Suprapubic skin (tissue), 4 donors: ENCODE measurements at regions not wholly inside any gene's neighbourhood (a gene's known extent, or its start where the extent isn't known, plus 50 kb on each side); places are given as distances from the start of the nearest gene placed in this dataset.

Source experiments
- CTCF ChIP-seq, 2 donors: fragments of 200-600 bp in 1 of 2; fragments of 450-650 bp in 1 of 2; sonication (generic) in 1 of 2; IDR thresholded peaks; one replicate each; pipeline ENCODE4 v1.5.1; 2016 to 2019; ENCODE audit warnings: antibody characterized with exemption in 2 of 2, mild to moderate bottlenecking in 1 of 2, moderate library complexity in 1 of 2
- EP300 ChIP-seq: sonication (generic); formaldehyde crosslinking; IDR thresholded peaks from one replicate; pipeline ENCODE4 v1.6.1; 2017; ENCODE audit warnings: antibody characterized with exemption
- POLR2A ChIP-seq, 2 donors: fragments of 450-650 bp; IDR thresholded peaks; one replicate each; pipeline ENCODE4 v1.6.1; 2017; ENCODE audit warnings: antibody characterized with exemption in 2 of 2, mild to moderate bottlenecking in 2 of 2, moderate library complexity in 2 of 2
- POLR2AphosphoS5 ChIP-seq, 3 donors: sonication (generic); formaldehyde crosslinking; IDR thresholded peaks; one replicate each; pipeline ENCODE4 v1.6.1; 2017; ENCODE audit warnings: antibody characterized with exemption in 3 of 3

- TF ChIP-seq POLR2AphosphoS5 (IDR thresholded peaks at IDR 0.05) (no peak), CTCF (IDR thresholded peaks at IDR 0.05) (no peak), POLR2A (IDR thresholded peaks at IDR 0.05) (no peak), EP300 (no peak)
Observed at GRCh38 chr2:43057026-43057741, 169.2 kb downstream of the ZFP36L2 start.
